Neuronal stem cell (in vitro differentiated cells): ENCODE measurements at regions not wholly inside any gene's neighbourhood (a gene's known extent, or its start where the extent isn't known, plus 50 kb on each side); places are given as distances from the start of the nearest gene placed in this dataset.

Experiments
- DNase-seq: peaks from one replicate; pipeline ENCODE4 v3.0.0-alpha.2; 2013; ENCODE audit warnings: low spot score
- H2AFZ ChIP-seq: one replicate; pipeline ENCODE4 v1.6.1; 2013; ENCODE audit warnings: mild to moderate bottlenecking, low read length, inconsistent platforms
- H2AK5ac ChIP-seq: 2 replicates; pipeline ENCODE4 v1.6.1; 2013; ENCODE audit warnings: low read depth, mild to moderate bottlenecking, inconsistent platforms, low read length, moderate library complexity, mixed read lengths
- H2BK120ac ChIP-seq: 2 replicates; pipeline ENCODE4 v1.6.1; 2013; ENCODE audit warnings: low read depth, mild to moderate bottlenecking, inconsistent platforms, low read length, moderate library complexity, mixed read lengths
- H2BK12ac ChIP-seq: one replicate; pipeline ENCODE4 v1.6.1; 2013; ENCODE audit warnings: low read length, inconsistent platforms
- H2BK15ac ChIP-seq: 2 replicates; pipeline ENCODE4 v1.6.1; 2013; ENCODE audit warnings: mild to moderate bottlenecking, low read length, inconsistent platforms, mixed read lengths
- H2BK5ac ChIP-seq: one replicate; pipeline ENCODE4 v1.6.1; 2013; ENCODE audit warnings: inconsistent platforms, mild to moderate bottlenecking, low read length, moderate library complexity
- H3K14ac ChIP-seq: one replicate; pipeline ENCODE4 v1.6.1; 2013; ENCODE audit warnings: low read length, inconsistent platforms
- H3K18ac ChIP-seq: 2 replicates; pipeline ENCODE4 v1.6.1; 2013; ENCODE audit warnings: low read length, inconsistent platforms
- H3K23ac ChIP-seq: 2 replicates; pipeline ENCODE4 v1.6.1; 2013; ENCODE audit warnings: low read depth, mild to moderate bottlenecking, mixed read lengths, low read length, inconsistent platforms; ENCODE audit not compliant: poor library complexity
- H3K27ac ChIP-seq: replicated peaks from 3 replicates; pipeline ENCODE4 v1.5.1; 2013; ENCODE audit warnings: low read length, inconsistent platforms
- H3K27me3 ChIP-seq, 3 experiments: 2 replicates each; pipeline ENCODE4 v1.6.1; 2013; ENCODE audit warnings: low read length in 3 of 3, mild to moderate bottlenecking in 2 of 3, inconsistent platforms in 1 of 3, low read depth in 1 of 3, mixed read lengths in 1 of 3, moderate library complexity in 1 of 3; ENCODE audit not compliant: control insufficient read depth in 3 of 3, insufficient read depth in 3 of 3
- H3K36me3 ChIP-seq, 2 donors: replicated peaks in 1 of 2; 2 replicates each; pipeline ENCODE4 v1.6.1; 2013; ENCODE audit warnings: low read length in 2 of 2; ENCODE audit not compliant: control insufficient read depth in 2 of 2, insufficient read depth in 2 of 2
- H3K4ac ChIP-seq: 2 replicates; pipeline ENCODE4 v1.6.1; 2013; ENCODE audit warnings: inconsistent platforms, mild to moderate bottlenecking, low read length, moderate library complexity
- H3K4me1 ChIP-seq, 2 donors: 1 replicate in 1 of 2; 2 replicates in 1 of 2; pipeline ENCODE4 v1.6.1; 2013; ENCODE audit warnings: low read length in 2 of 2, low read depth in 1 of 2; ENCODE audit not compliant: control insufficient read depth in 2 of 2, insufficient read depth in 1 of 2
- H3K4me2 ChIP-seq: one replicate; pipeline ENCODE4 v1.6.1; 2013; ENCODE audit warnings: mild to moderate bottlenecking, low read length, inconsistent platforms; ENCODE audit not compliant: insufficient read depth, poor library complexity, severe bottlenecking
- H3K4me3 ChIP-seq, 2 donors: 2 replicates each; pipeline ENCODE4 v1.5.1; 2013; ENCODE audit warnings: low read length in 2 of 2, mild to moderate bottlenecking in 2 of 2, inconsistent platforms in 1 of 2, moderate library complexity in 1 of 2
- H3K79me1 ChIP-seq: one replicate; pipeline ENCODE4 v1.6.1; 2013; ENCODE audit warnings: low read depth, mild to moderate bottlenecking, inconsistent platforms, low read length, moderate library complexity
- H3K9ac ChIP-seq: one replicate; pipeline ENCODE4 v1.6.1; 2013; ENCODE audit warnings: mild to moderate bottlenecking, low read depth, low read length, inconsistent platforms; ENCODE audit not compliant: poor library complexity
- H3K9me3 ChIP-seq, 2 donors: replicated peaks in 1 of 2; 2 replicates each; pipeline versions ENCODE3 to v1.6.1; 2013; ENCODE audit warnings: low read length in 2 of 2, mild to moderate bottlenecking in 2 of 2, inconsistent platforms in 1 of 2, low read depth in 1 of 2, mixed read lengths in 1 of 2, moderate library complexity in 1 of 2; ENCODE audit not compliant: control insufficient read depth in 2 of 2, insufficient read depth in 1 of 2
- H4K8ac ChIP-seq: one replicate; pipeline ENCODE4 v1.6.1; 2013; ENCODE audit warnings: low read depth, mild to moderate bottlenecking, inconsistent platforms, low read length, moderate library complexity
- H4K91ac ChIP-seq: one replicate; pipeline ENCODE4 v1.6.1; 2013; ENCODE audit warnings: low read length, low read depth, mild to moderate bottlenecking, inconsistent platforms; ENCODE audit not compliant: poor library complexity
- WGBS, 2 donors: extraction: QIAGEN DNeasy Blood & Tissue Kit; methylation state at CpG; one replicate each; pipeline ENCODE4 v1.1.7; 2013; ENCODE audit warnings: missing lambda C conversion rate in 2 of 2, mixed read lengths in 1 of 2; ENCODE audit not compliant: insufficient read length in 2 of 2, insufficient replicate concordance in 1 of 2; ENCODE audit errors: extremely low coverage in 2 of 2; 5-methylcytosine and 5-hydroxymethylcytosine counted together

DNA sequence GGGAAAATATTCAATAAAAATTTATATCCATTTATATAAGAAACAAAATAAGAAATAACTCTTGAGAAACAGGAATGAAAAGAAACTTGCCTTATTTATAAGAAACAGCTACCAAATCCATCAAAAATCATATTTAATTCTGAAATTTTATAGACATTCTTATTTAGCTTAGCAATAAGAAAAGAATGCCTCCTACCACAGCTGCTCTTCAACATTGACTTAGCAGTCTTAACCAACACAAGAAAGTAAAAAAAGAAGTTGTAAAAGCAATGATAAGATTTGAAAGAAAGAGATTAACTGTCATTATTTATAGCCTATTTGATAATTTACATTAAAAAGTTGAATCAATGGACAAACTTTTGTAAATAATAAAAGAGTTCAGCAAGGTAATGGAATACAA, 212.8 kb downstream of the ZNF365 start:
- Histone ChIP-seq H3K4ac (no peak overlapping the region), H3K27ac (no peak overlapping the region), H2BK120ac (no peak overlapping the region), H3K18ac (no peak overlapping the region), H4K8ac (no peak overlapping the region), H3K9me3 (no peaks in the 10 kb centered on the region), H2AK5ac (no peak overlapping the region), H2BK12ac (no peak overlapping the region), H3K4me1 (no peaks in the 10 kb centered on the region), H3K4me3 (no peak overlapping the region), H4K91ac (no peak overlapping the region), H3K79me1 (no peaks in the 10 kb centered on the region), H3K36me3 (no peaks in the 10 kb centered on the region), H2AFZ (no peak overlapping the region), H2BK5ac (no peak overlapping the region), H3K27me3 (no peaks in the 10 kb centered on the region), H3K9ac (no peak overlapping the region), H3K4me2 (no peak overlapping the region), H3K23ac (no peak overlapping the region), H3K14ac (no peak overlapping the region), H2BK15ac (no peak overlapping the region)
- no peak for DNase-seq

DNA sequence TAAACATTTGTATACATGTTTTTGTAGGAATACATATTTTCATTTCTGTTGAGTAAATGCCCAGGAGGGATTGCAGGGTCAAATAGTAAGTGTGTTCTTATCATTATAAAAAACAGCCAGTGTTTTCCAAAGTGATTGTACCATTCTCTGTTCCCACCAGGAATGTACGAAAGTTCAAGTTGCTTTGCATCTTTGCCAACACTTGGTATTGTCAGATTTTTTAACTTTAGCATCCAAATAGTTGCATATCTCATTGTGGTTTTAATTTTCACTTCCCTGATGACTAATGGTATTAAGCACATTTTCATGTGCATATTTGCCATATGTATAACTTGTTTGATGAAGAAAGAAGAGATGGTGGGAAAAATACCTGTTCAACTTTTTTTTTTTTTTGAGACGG, 213.9 kb downstream of the ZNF365 start:
- Histone ChIP-seq H2BK12ac (no peak overlapping the region), H4K91ac (no peak overlapping the region), H3K9ac (no peak overlapping the region), H3K4me1 (no peaks in the 10 kb centered on the region), H3K36me3 (no peaks in the 10 kb centered on the region), H3K4me3 (no peak overlapping the region), H3K14ac (no peak overlapping the region), H3K9me3 (no peaks in the 10 kb centered on the region), H2AK5ac (no peak overlapping the region), H2BK15ac (no peak overlapping the region), H3K4ac (no peak overlapping the region), H2BK120ac (no peak overlapping the region), H2BK5ac (no peak overlapping the region), H4K8ac (no peak overlapping the region), H3K79me1 (no peaks in the 10 kb centered on the region), H2AFZ (no peak overlapping the region), H3K4me2 (no peak overlapping the region), H3K27ac (no peak overlapping the region), H3K27me3 (no peaks in the 10 kb centered on the region), H3K23ac (no peak overlapping the region), H3K18ac (no peak overlapping the region)
- DNase-seq = no peak
- no CpG with 5 or more reads among the region's 2 CpGs for WGBS, 2 donors

DNA sequence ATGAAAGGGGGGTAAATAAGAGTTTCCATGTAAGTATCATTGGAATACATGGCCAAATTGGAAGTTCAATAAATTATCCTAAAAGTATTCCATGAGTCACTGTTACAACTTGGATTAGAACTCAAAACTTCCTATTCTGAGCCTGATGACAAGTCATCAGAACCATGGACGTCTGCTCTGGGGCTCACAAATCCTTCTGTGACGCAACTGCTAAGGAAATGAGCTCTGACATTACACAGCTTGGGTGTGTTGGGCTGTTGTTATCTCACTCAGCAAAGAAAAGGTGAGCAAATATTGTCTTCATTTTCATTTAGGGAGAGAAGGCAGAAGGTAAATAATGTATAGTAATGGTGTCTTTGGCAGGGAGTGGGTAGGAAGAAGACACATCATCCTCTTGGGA, 214.8 kb upstream of the ADO start:
- Histone ChIP-seq H3K14ac (no peak overlapping the region), H4K8ac (no peak overlapping the region), H3K9ac (no peak overlapping the region), H4K91ac (no peak overlapping the region), H3K27me3 (no peaks in the 10 kb centered on the region), H2BK120ac (no peak overlapping the region), H3K4ac (no peak overlapping the region), H3K36me3 (no peaks in the 10 kb centered on the region), H2BK15ac (no peak overlapping the region), H3K4me3 (no peak overlapping the region), H3K18ac (no peak overlapping the region), H2AK5ac (no peak overlapping the region), H3K9me3 (no peaks in the 10 kb centered on the region), H3K79me1 (no peaks in the 10 kb centered on the region), H2BK5ac (no peak overlapping the region), H3K4me2 (no peak overlapping the region), H3K4me1 (no peaks in the 10 kb centered on the region), H3K23ac (no peak overlapping the region), H3K27ac (no peak overlapping the region), H2BK12ac (no peak overlapping the region), H2AFZ (no peak overlapping the region)
- DNase-seq = no peak
- no CpG with 5 or more reads among the region's 2 CpGs for WGBS, 2 donors

DNA sequence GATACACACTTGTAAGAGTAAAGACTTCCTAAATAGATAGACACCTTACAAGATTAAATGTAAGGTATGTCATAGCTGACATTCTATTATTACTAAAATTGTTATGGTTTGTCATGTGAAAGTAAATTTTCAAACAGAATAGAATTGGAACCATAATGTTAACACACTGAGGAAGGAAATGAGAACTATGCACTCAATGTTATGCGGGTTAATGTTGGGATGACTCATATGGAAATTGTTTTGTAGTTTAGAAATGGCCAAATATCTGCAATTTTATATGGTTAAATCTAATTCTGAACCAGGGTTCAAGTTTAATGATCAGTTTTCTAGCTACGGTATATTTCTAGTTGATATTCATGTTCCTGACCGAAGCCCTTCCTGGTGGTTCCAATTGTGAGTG, 214.2 kb upstream of the ADO start:
- H3K4ac ChIP-seq = no peak overlapping the region
- no peaks in the 10 kb centered on the region for H3K4me1 ChIP-seq
- H3K79me1 ChIP-seq = no peaks in the 10 kb centered on the region
- H3K4me2 ChIP-seq = no peak overlapping the region
- no peaks in the 10 kb centered on the region for H3K9me3 ChIP-seq
- no peak overlapping the region for H2BK15ac ChIP-seq
- no peak overlapping the region for H2AFZ ChIP-seq
- H2BK5ac ChIP-seq = no peak overlapping the region
- H3K27me3 ChIP-seq = no peaks in the 10 kb centered on the region
- no CpG with 5 or more reads among the region's 3 CpGs for WGBS, 2 donors
- no peak overlapping the region for H3K9ac ChIP-seq
- H3K23ac ChIP-seq = no peak overlapping the region
- H2BK120ac ChIP-seq = no peak overlapping the region
- no peak overlapping the region for H4K91ac ChIP-seq
- no peak overlapping the region for H3K14ac ChIP-seq
- no peak overlapping the region for H3K18ac ChIP-seq
- no peak overlapping the region for H2BK12ac ChIP-seq
- DNase-seq = no peak
- H4K8ac ChIP-seq = no peak overlapping the region
- H2AK5ac ChIP-seq = no peak overlapping the region
- no peak overlapping the region for H3K4me3 ChIP-seq
- no peak overlapping the region for H3K27ac ChIP-seq
- no peaks in the 10 kb centered on the region for H3K36me3 ChIP-seq
